Activated CD8-positive, alpha-beta T cell treated with anti-CD3 and anti-CD28 coated beads for 36 hours (primary cell): ENCODE measurements at regions not wholly inside any gene's neighbourhood (a gene's known extent, or its start where the extent isn't known, plus 50 kb on each side); places are given as distances from the start of the nearest gene placed in this dataset.

Experiments
- ATAC-seq: fragments of 200-7000 bp; cut with Tn5 transposase; one replicate; pipeline ENCODE4 v1.10.0; 2021; ENCODE audit warnings: mild to moderate bottlenecking, moderate library complexity
- CTCF ChIA-PET: fragments of 350-600 bp; sonication (Branson Sonifier 250); formaldehyde crosslinking; loops from one replicate; lab custom pipeline; 2021; ENCODE audit warnings: antibody characterized with exemption; lab: Charles Lee
- POLR2A ChIA-PET: fragments of 350-600 bp; sonication (Branson Sonifier 250); formaldehyde crosslinking; loops from one replicate; lab custom pipeline; 2021; ENCODE audit warnings: antibody characterized with exemption; lab: Charles Lee
- DNase-seq: peaks from one replicate; pipeline ENCODE4 v3.0.0-alpha.2; 2020
- H3K27ac Mint-ChIP-seq: one replicate; pipeline ENCODE4 v1.8.0; 2021; ENCODE audit warnings: mild to moderate bottlenecking, mixed read lengths
- H3K27me3 Mint-ChIP-seq: one replicate; pipeline ENCODE4 v1.8.0; 2021; ENCODE audit warnings: mixed read lengths
- H3K36me3 Mint-ChIP-seq: one replicate; pipeline ENCODE4 v1.8.0; 2021; ENCODE audit warnings: low read depth, mixed read lengths
- H3K4me1 Mint-ChIP-seq: one replicate; pipeline ENCODE4 v1.8.0; 2021; ENCODE audit warnings: low read depth, mixed read lengths
- H3K4me3 Mint-ChIP-seq: one replicate; pipeline ENCODE4 v1.8.0; 2021; ENCODE audit warnings: mild to moderate bottlenecking, moderate library complexity, mixed read lengths
- H3K9me3 Mint-ChIP-seq: one replicate; pipeline ENCODE4 v1.8.0; 2021; ENCODE audit warnings: mixed read lengths
- CTCF ChIP-seq: fragments of 200-600 bp; IDR thresholded peaks from one replicate; pipeline ENCODE4 v1.8.0; 2022; ENCODE audit warnings: antibody characterized with exemption, mild to moderate bottlenecking
- intact Hi-C: fragments of 100-400 bp; cut with micrococcal nuclease; formaldehyde crosslinking; loops from one replicate; pipeline ENCODE4 v1.10.0; 2022

DNA sequence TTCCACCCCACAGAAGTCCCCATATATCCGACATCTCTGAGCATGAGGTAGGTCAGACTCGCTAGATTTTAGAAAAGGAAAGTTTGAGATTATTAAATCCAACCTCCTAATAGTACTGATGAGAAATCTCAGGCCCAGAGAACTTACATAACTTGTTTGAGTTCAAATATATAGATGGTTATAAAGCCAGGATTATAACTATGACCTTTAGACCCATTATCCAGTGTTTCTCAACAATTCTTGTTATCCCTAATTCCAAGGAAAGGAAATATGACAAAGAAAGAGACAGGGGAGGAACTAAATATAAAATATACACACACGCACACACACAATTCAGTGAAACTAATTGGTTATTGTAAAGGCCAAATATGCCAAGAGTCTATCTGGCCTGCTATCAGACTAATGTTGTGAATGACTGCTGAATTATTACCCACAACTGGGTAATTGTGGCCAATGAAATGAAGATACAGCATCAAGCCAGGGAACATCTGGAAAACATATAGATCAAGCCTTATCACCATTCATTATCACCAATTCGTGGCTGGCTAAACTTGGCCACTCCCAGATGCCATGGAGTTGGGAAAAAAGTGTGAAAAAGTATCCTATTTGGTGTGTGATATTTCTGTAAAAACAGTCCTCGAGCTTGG lies 248.4 kb downstream of the PRELID2 start:
- DNase-seq, result no peak
- intact Hi-C loops, result no loop called here
- Mint-ChIP-seq H3K36me3 (no peaks in the 10 kb centered on the region), H3K4me3 (no peak overlapping the region), H3K27me3 (no peaks in the 10 kb centered on the region), H3K9me3 (peaks cover 8% of the 10 kb centered on the region), H3K27ac (no peak overlapping the region), H3K4me1 (peaks cover 7% of the 10 kb centered on the region)
- no peak for TF ChIP-seq CTCF
- ChIA-PET POLR2A (interaction anchor here (0.5 kb wide), 1 partner anchor 1327 kb away, joined by 3 read pairs; no protein-coding TSS in a partner anchor), CTCF (no interaction called here)
- no peak for ATAC-seq

GRCh38 chr5:145585443-145586148 lies 249.5 kb downstream of the PRELID2 start:
- POLR2A ChIA-PET, result no interaction called here
- intact Hi-C loops, result no loop called here
- peaks cover 7% of the 10 kb centered on the region for H3K4me1 Mint-ChIP-seq
- H3K36me3 Mint-ChIP-seq, result no peaks in the 10 kb centered on the region
- CTCF ChIA-PET, result no interaction called here
- no peak overlapping the region for H3K4me3 Mint-ChIP-seq
- TF ChIP-seq CTCF, result no peak
- ATAC-seq (no peak), DNase-seq (no peak)
- peaks cover 6% of the 10 kb centered on the region for H3K9me3 Mint-ChIP-seq
- no peak overlapping the region for H3K27ac Mint-ChIP-seq
- H3K27me3 Mint-ChIP-seq, result no peaks in the 10 kb centered on the region

DNA sequence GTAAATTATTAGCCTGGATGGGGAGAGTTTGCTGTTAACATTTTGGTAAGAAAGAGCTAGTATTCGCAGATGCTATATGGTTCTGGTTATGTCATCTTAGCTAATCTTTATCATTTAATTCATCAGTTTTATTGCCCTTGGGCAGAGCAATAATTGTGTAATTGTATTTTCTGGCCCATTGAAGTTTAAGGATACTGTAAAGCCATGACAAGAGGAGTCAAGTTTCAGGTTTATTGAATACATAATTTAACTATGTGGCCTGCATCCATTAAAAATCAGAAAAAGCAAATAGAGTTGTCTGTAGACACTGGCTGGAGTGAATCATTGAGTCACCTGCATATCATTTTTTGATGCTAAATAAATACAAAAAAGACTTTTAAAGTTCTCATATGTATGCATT lies 255.8 kb downstream of the PRELID2 start:
- no peak overlapping the region for H3K4me3 Mint-ChIP-seq
- H3K4me1 Mint-ChIP-seq, result no peaks in the 10 kb centered on the region
- no peaks in the 10 kb centered on the region for H3K27me3 Mint-ChIP-seq
- ATAC-seq, result no peak
- no peaks in the 10 kb centered on the region for H3K36me3 Mint-ChIP-seq
- no peak for DNase-seq
- no peak overlapping the region for H3K27ac Mint-ChIP-seq
- peaks cover 16% of the 10 kb centered on the region for H3K9me3 Mint-ChIP-seq
- TF ChIP-seq CTCF, result no peak
- intact Hi-C loops, result no loop called here
- ChIA-PET CTCF (no interaction called here), POLR2A (no interaction called here)

GRCh38 chr5:145574889-145575573 lies 260.1 kb downstream of the PRELID2 start:
- H3K4me1 Mint-ChIP-seq, result no peaks in the 10 kb centered on the region
- DNase-seq, result no peak
- POLR2A ChIA-PET, result no interaction called here
- ATAC-seq, result no peak
- no peaks in the 10 kb centered on the region for H3K27me3 Mint-ChIP-seq
- no peak overlapping the region for H3K4me3 Mint-ChIP-seq
- TF ChIP-seq CTCF, result no peak
- peaks cover 13% of the 10 kb centered on the region for H3K9me3 Mint-ChIP-seq
- intact Hi-C loops, result no loop called here
- no peaks in the 10 kb centered on the region for H3K36me3 Mint-ChIP-seq
- H3K27ac Mint-ChIP-seq, result no peak overlapping the region
- CTCF ChIA-PET, result no interaction called here

- no peaks in the 10 kb centered on the region for H3K36me3 Mint-ChIP-seq
- H3K27me3 Mint-ChIP-seq, result no peaks in the 10 kb centered on the region
- no peak for TF ChIP-seq CTCF
- H3K27ac Mint-ChIP-seq, result no peak overlapping the region
- intact Hi-C loops, result no loop called here
- ChIA-PET CTCF (no interaction called here), POLR2A (no interaction called here)
- DNase-seq (no peak), ATAC-seq (no peak)
- no peak overlapping the region for H3K4me3 Mint-ChIP-seq
- H3K4me1 Mint-ChIP-seq, result no peaks in the 10 kb centered on the region
- no peaks in the 10 kb centered on the region for H3K9me3 Mint-ChIP-seq
Measured at GRCh38 chr5:145568581-145568980, 266.6 kb downstream of the PRELID2 start.
